ENCODE measurements at regions not wholly inside any gene's neighbourhood (a gene's known extent, or its start where the extent isn't known, plus 50 kb on each side); places are given as distances from the start of the nearest gene placed in this dataset.
A peak's percentile ranks its signal among the peaks of the same experiment; 100 is the strongest.

DNA sequence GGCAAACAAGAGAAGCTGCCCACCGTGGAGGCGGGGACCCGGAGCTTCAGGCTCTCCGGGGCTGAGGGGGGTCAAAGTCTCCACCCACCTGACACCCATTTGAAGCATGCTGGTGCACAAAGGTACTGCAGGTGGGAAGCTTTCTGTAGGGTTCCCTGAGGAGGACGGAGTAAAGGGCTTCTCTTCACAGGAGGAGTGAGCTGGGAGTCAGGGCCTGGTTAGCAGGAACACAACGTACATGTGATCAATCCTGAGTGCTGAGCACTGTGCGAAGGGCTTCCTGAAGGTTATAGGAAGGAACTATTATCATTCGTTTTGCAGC, 252.9 kb upstream of the RPL38 start:
- WGBS, 2 donors, result 64% methylated on average over 8 of the region's 8 CpGs
- intact Hi-C loops (cut with DNase I; ENCODE audit: low total_unique reads), result no loop called here
- peak in 1 of 2 donors; percentile 52 for DNase-seq (ENCODE audit: low spot score in 2 of 2)
- H3K4me3 ChIP-seq (ENCODE audit: low read depth, poor library complexity, severe bottlenecking), result no peak overlapping the region
- TF ChIP-seq, protein P1, sequence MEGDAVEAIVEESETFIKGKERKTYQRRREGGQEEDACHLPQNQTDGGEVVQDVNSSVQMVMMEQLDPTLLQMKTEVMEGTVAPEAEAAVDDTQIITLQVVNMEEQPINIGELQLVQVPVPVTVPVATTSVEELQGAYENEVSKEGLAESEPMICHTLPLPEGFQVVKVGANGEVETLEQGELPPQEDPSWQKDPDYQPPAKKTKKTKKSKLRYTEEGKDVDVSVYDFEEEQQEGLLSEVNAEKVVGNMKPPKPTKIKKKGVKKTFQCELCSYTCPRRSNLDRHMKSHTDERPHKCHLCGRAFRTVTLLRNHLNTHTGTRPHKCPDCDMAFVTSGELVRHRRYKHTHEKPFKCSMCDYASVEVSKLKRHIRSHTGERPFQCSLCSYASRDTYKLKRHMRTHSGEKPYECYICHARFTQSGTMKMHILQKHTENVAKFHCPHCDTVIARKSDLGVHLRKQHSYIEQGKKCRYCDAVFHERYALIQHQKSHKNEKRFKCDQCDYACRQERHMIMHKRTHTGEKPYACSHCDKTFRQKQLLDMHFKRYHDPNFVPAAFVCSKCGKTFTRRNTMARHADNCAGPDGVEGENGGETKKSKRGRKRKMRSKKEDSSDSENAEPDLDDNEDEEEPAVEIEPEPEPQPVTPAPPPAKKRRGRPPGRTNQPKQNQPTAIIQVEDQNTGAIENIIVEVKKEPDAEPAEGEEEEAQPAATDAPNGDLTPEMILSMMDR (IDR thresholded peaks at IDR 0.05), result no peak

DNA sequence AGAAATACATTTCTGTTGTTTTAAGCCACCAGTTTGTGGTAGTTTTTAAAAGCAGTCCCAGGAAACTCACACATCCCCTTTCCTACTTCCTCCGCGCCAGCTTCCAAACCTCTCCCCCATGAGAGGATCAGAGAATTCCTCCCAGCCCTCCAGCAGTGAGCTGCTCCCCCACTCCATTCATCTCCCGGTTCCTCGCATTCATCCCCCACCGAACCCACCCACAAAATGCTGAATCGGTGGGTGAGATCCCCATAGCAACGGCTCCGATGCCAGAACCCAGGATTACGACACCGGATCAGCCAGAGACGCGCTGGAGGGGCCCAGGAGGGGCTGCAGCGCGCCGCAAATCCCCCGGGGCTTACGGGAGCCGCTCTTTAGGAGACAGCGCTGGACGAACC, 251.4 kb upstream of the RPL38 start:
- intact Hi-C loops (cut with DNase I; ENCODE audit: low total_unique reads), result no loop called here
- H3K4me3 ChIP-seq (ENCODE audit: low read depth, poor library complexity, severe bottlenecking), result no peak overlapping the region
- 26% methylated on average over 20 of the region's 20 CpGs for WGBS, 2 donors
- TF ChIP-seq, protein P1 (IDR thresholded peaks at IDR 0.05), result no peak
- no peak for TF ChIP-seq POLR2A (IDR thresholded peaks at IDR 0.05)
- DNase-seq (ENCODE audit: low spot score in 2 of 2), result peak in 1 of 2 donors; percentile 84

DNA sequence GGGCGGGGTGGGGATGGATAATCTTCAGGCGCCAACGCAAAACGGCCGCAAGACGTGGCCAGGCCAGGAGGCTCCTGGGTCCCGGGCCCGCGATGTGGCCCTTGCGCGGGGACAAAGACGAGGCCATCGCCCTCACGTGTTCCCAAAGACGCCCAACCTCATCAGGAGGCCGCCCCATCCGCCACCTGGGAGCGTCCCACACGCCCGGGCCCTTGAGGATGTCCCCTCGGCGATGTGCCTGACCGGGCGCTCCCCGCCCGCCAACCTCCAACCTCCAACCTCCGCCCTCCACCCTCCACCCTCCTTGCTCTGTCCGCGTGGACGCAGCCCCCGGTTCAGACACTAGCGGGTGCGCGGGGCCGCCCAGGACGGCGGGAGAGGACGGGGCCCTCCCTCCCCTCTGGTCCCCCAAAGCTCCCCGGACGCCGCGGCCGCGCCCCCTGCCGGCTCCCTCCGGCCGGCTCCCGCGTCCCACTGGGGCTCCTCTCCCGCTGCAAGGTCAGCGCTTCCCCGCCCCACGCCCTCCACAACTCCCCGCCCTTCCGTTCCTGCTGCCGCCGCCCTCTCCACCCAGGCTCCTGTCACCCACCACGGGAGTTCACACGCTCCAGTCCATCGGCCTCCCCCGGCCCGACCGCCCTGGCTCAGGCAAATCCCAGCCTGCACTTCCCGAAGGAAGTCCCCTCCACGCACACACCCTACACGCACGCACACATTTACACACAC, 250.8 kb upstream of the RPL38 start:
- DNase-seq (ENCODE audit: low spot score in 2 of 2), result peak in 1 of 2 donors; percentile 85
- H3K4me3 ChIP-seq (ENCODE audit: low read depth, poor library complexity, severe bottlenecking), result no peak overlapping the region
- TF ChIP-seq, protein P1 (IDR thresholded peaks at IDR 0.05), result no peak
- no peak for TF ChIP-seq POLR2A (IDR thresholded peaks at IDR 0.05)
- 3 to 6% methylated on average over 62 to 67 of the region's 67 CpGs for WGBS, 2 donors
- intact Hi-C loops (cut with DNase I; ENCODE audit: low total_unique reads), result no loop called here

DNA sequence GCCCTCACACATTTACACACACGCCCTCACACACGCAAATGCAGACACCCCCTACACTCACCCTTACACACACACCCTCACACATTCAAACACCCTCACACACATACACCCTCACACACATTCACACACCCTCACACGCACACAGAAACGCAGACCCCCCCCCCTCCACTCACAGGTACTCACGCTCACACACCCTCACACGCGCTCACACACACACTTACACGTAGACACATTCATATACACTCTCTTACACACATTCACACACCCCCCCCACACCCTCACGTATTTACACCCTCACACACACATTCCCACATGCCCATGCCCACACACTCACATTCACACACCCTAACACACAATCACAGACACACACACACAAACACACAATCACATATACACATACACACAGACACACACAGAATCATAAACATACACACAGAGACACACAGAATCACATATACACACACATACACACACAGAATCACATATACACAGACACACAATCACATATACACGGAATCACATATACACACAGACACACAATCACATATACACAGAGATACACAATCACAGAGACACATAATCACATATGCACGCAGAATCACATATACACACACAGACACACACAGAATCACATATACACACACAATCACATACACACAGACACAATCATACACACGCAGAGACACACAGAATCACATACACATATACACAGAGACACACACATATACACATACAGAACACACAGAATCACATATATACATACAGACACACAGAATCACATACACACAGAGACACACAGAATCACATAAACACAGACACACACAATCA, 250.1 kb upstream of the RPL38 start:
- no peak for DNase-seq (ENCODE audit: low spot score in 2 of 2)
- TF ChIP-seq, protein P1 (IDR thresholded peaks at IDR 0.05), result no peak
- TF ChIP-seq POLR2A (IDR thresholded peaks at IDR 0.05), result no peak
- no peak overlapping the region for H3K4me3 ChIP-seq (ENCODE audit: low read depth, poor library complexity, severe bottlenecking)
- intact Hi-C loops (cut with DNase I; ENCODE audit: low total_unique reads), result no loop called here
- WGBS, 2 donors, result 61 to 62% methylated on average over 12 of the region's 12 CpGs

DNA sequence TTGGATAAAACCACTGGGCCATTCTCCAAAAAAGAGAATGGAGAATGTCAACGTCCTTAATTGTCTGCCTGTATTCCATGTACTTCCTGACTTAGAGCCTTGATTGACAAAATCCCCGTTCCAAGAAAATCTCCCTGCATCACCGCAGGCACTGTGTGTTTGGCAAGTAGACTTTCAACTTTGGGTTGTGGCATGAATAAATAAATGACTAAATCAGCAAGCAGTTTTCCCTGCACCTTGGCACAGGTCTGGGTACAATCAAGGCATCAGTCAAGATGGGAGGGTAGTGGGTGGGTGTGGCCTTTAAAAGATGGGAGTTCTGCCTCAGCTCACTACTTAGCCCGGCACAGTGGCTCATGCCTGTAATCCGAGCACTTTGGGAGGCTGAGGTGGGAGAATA, 248.5 kb upstream of the RPL38 start:
- intact Hi-C loops (cut with DNase I; ENCODE audit: low total_unique reads), result no loop called here
- peak; percentile 41 to 84 for DNase-seq (ENCODE audit: low spot score in 2 of 2)
- no peak overlapping the region for H3K4me3 ChIP-seq (ENCODE audit: low read depth, poor library complexity, severe bottlenecking)
- 28 to 34% methylated on average over 5 of the region's 5 CpGs for WGBS, 2 donors
- TF ChIP-seq POLR2A (IDR thresholded peaks at IDR 0.05), result no peak
- TF ChIP-seq, protein P1 (IDR thresholded peaks at IDR 0.05), result no peak

Measured in lower leg skin (tissue), 4 donors.